Esophagus (tissue), 2 donors: ENCODE measurements at regions not wholly inside any gene's neighbourhood (a gene's known extent, or its start where the extent isn't known, plus 50 kb on each side); places are given as distances from the start of the nearest gene placed in this dataset.

Experiments used
- H3K27ac ChIP-seq, 2 donors: one replicate each; pipeline ENCODE4 v1.5.1; 2013; ENCODE audit warnings: low read depth in 2 of 2, mild to moderate bottlenecking in 2 of 2, inconsistent platforms in 1 of 2, low read length in 1 of 2, moderate library complexity in 1 of 2
- H3K27me3 ChIP-seq, 2 donors: one replicate each; pipeline ENCODE4 v1.6.1; 2013; ENCODE audit warnings: low read length in 2 of 2, control low read depth in 1 of 2, mild to moderate bottlenecking in 1 of 2; ENCODE audit not compliant: insufficient read depth in 2 of 2, control insufficient read depth in 1 of 2
- H3K36me3 ChIP-seq, 2 donors: one replicate each; pipeline ENCODE4 v1.6.1; 2013; ENCODE audit warnings: low read length in 1 of 2; ENCODE audit not compliant: control insufficient read depth in 2 of 2, insufficient read depth in 2 of 2
- H3K4me1 ChIP-seq, 2 donors: one replicate each; pipeline ENCODE4 v1.6.1; 2013; ENCODE audit warnings: low read length in 1 of 2; ENCODE audit not compliant: control insufficient read depth in 2 of 2, insufficient read depth in 2 of 2
- H3K4me3 ChIP-seq, 2 donors: one replicate each; pipeline ENCODE4 v1.5.1; 2013; ENCODE audit warnings: low read length in 2 of 2, mild to moderate bottlenecking in 2 of 2, low read depth in 1 of 2, moderate library complexity in 1 of 2
- H3K9me3 ChIP-seq, 2 donors: one replicate each; pipeline ENCODE4 v1.6.1; 2013; ENCODE audit warnings: mild to moderate bottlenecking in 2 of 2, low read depth in 1 of 2, low read length in 1 of 2, moderate library complexity in 1 of 2; ENCODE audit not compliant: control insufficient read depth in 2 of 2, insufficient read depth in 1 of 2
- donor health status: healthy with polysubstance abuse.
- donor health status: Bipolar disorder and iron deficiency.

GRCh38 chr6:25227854-25228253 is 51.3 kb upstream of the CARMIL1 start:
- no peaks in the 10 kb centered on the region for H3K36me3 ChIP-seq
- H3K4me1 ChIP-seq, result no peaks in the 10 kb centered on the region
- no peaks in the 10 kb centered on the region for H3K9me3 ChIP-seq
- no peaks in the 10 kb centered on the region for H3K27me3 ChIP-seq
- no peak overlapping the region for H3K27ac ChIP-seq
- H3K4me3 ChIP-seq, result no peak overlapping the region
